B cell (primary cell): ENCODE measurements at regions not wholly inside any gene's neighbourhood (a gene's known extent, or its start where the extent isn't known, plus 50 kb on each side); places are given as distances from the start of the nearest gene placed in this dataset.

Experiments used
- ATAC-seq: fragments of 200-7000 bp; cut with Tn5 transposase; one replicate; pipeline ENCODE4 v1.10.0; 2021; ENCODE audit warnings: low read depth, mild to moderate bottlenecking, moderate number of reproducible peaks, moderate library complexity
- CTCF ChIA-PET: fragments of 350-600 bp; sonication (Branson Sonifier 250); formaldehyde crosslinking; loops from one replicate; lab custom pipeline; 2021; ENCODE audit warnings: antibody characterized with exemption, inconsistent platforms; lab: Charles Lee
- POLR2A ChIA-PET: fragments of 350-600 bp; sonication (Branson Sonifier 250); formaldehyde crosslinking; loops from one replicate; lab custom pipeline; 2021; ENCODE audit warnings: antibody characterized with exemption; lab: Charles Lee
- DNase-seq: peaks from one replicate; pipeline ENCODE4 v3.0.0; 2013
- H2AFZ ChIP-seq: 2 replicates; pipeline ENCODE4 v1.6.1; 2012; ENCODE audit warnings: mild to moderate bottlenecking, low read depth, low read length; ENCODE audit not compliant: insufficient read depth, poor library complexity, severe bottlenecking
- H3K27ac ChIP-seq, 2 donors: 1 replicate in 1 of 2; 2 replicates in 1 of 2; pipeline ENCODE4 v1.5.1; 2012 to 2013; ENCODE audit warnings: low read length in 2 of 2, mild to moderate bottlenecking in 2 of 2, moderate library complexity in 1 of 2
- H3K27me3 ChIP-seq, 4 experiments: fragments of 200-600 bp in 1 of 4; sonication (generic) in 1 of 4; replicated peaks in 1 of 4; 1 replicate in 2 of 4; 2 replicates in 2 of 4; pipeline versions ENCODE4 v1.6.1 to v1.7.0; 2013 to 2016; ENCODE audit warnings: low read length in 3 of 4, mild to moderate bottlenecking in 2 of 4, mixed read lengths in 1 of 4, moderate library complexity in 1 of 4; ENCODE audit not compliant: insufficient read depth in 4 of 4, control insufficient read depth in 3 of 4; ENCODE audit errors: control extremely low read depth in 1 of 4
- H3K36me3 ChIP-seq, 2 experiments: replicated peaks in 1 of 2; 1 replicate in 1 of 2; 2 replicates in 1 of 2; pipeline versions ENCODE4 v1.6.1 to v1.7.1; 2013; ENCODE audit warnings: low read length in 1 of 2; ENCODE audit not compliant: insufficient read depth in 2 of 2, control insufficient read depth in 1 of 2; ENCODE audit errors: control extremely low read depth in 1 of 2, extremely low read depth in 1 of 2
- H3K4me1 ChIP-seq, 2 donors: fragments of 200-600 bp in 1 of 2; sonication (generic) in 1 of 2; 1 replicate in 1 of 2; 2 replicates in 1 of 2; pipeline versions ENCODE4 v1.5.1 to v1.6.1; 2013 to 2017; ENCODE audit warnings: low read length in 2 of 2; ENCODE audit not compliant: control insufficient read depth in 2 of 2, insufficient read depth in 2 of 2
- H3K4me2 ChIP-seq: replicated peaks from 2 replicates; pipeline ENCODE3; 2012; ENCODE audit warnings: mild to moderate bottlenecking, low read depth, low read length; ENCODE audit not compliant: poor library complexity, severe bottlenecking
- H3K4me3 ChIP-seq, 5 experiments: fragments of 200-600 bp in 1 of 5; sonication (generic) in 1 of 5; 1 replicate in 3 of 5; 2 replicates in 2 of 5; pipeline versions ENCODE4 v1.5.1 to v1.7.0; 2011 to 2016; ENCODE audit warnings: low read length in 4 of 5, mild to moderate bottlenecking in 4 of 5, low read depth in 2 of 5, control low read depth in 1 of 5, moderate library complexity in 1 of 5; ENCODE audit not compliant: insufficient read depth in 1 of 5; ENCODE audit errors: control extremely low read depth in 1 of 5, extremely low read depth in 1 of 5
- H3K79me2 ChIP-seq: fragments of 200-600 bp; sonication (generic); one replicate; pipeline ENCODE4 v1.6.0; 2016; ENCODE audit warnings: low read length; ENCODE audit not compliant: control insufficient read depth, insufficient read depth
- H3K9ac ChIP-seq: fragments of 200-600 bp; sonication (generic); 2 replicates; pipeline ENCODE4 v1.6.1; 2017; ENCODE audit warnings: mild to moderate bottlenecking, low read length, moderate library complexity
- H3K9me3 ChIP-seq, 3 donors: one replicate each; pipeline versions ENCODE4 v1.6.1 to v1.7.1; 2013; ENCODE audit warnings: low read length in 2 of 3; ENCODE audit not compliant: control insufficient read depth in 2 of 3, insufficient read depth in 1 of 3; ENCODE audit errors: control extremely low read depth in 1 of 3
- H4K20me1 ChIP-seq: 2 replicates; pipeline ENCODE4 v1.6.0; 2012; ENCODE audit warnings: mild to moderate bottlenecking, low read length; ENCODE audit not compliant: insufficient read depth, control insufficient read depth, poor library complexity, severe bottlenecking
- H3K27ac Mint-ChIP-seq: one replicate; pipeline ENCODE4 v1.8.0; 2021; ENCODE audit warnings: mixed read lengths
- H3K27me3 Mint-ChIP-seq: one replicate; pipeline ENCODE4 v1.8.0; 2021; ENCODE audit warnings: mixed read lengths
- H3K4me1 Mint-ChIP-seq: one replicate; pipeline ENCODE4 v1.8.0; 2021; ENCODE audit warnings: mixed read lengths
- H3K4me3 Mint-ChIP-seq: one replicate; pipeline ENCODE4 v1.8.0; 2021; ENCODE audit warnings: mixed read lengths
- H3K9me3 Mint-ChIP-seq: one replicate; pipeline ENCODE4 v1.8.0; 2022; ENCODE audit warnings: mixed read lengths; ENCODE audit not compliant: insufficient read depth
- CTCF ChIP-seq: fragments of 200-600 bp; IDR thresholded peaks from one replicate; pipeline ENCODE4 v1.8.0; 2022; ENCODE audit warnings: antibody characterized with exemption, mild to moderate bottlenecking
- EZH2 ChIP-seq: IDR thresholded peaks from 2 replicates; pipeline ENCODE4 v1.6.1; 2012; ENCODE audit warnings: borderline replicate concordance, low read depth, mild to moderate bottlenecking, moderate library complexity, low read length; ENCODE audit not compliant: insufficient read depth, poor library complexity, severe bottlenecking
- WGBS: methylation state at CpG from one replicate; pipeline ENCODE4 v1.1.5; 2013; ENCODE audit warnings: missing lambda C conversion rate; ENCODE audit not compliant: insufficient coverage; 5-methylcytosine and 5-hydroxymethylcytosine counted together
- intact Hi-C: fragments of 100-400 bp; cut with micrococcal nuclease; formaldehyde crosslinking; loops from one replicate; pipeline ENCODE4 v1.10.0; 2022

GRCh38 chr17:72481572-72481971 lies 360.8 kb downstream of the SOX9 start:
- Histone ChIP-seq H2AFZ (no peak overlapping the region), H3K4me1 (no peaks in the 10 kb centered on the region), H3K9me3 (peaks cover 0 to 10% (median 0%) of the 10 kb centered on the region in 3 donors), H3K79me2 (no peaks in the 10 kb centered on the region), H4K20me1 (no peaks in the 10 kb centered on the region), H3K27ac (no peak overlapping the region), H3K36me3 (no peaks in the 10 kb centered on the region), H3K4me2 (no peak overlapping the region), H3K27me3 (peaks cover 0 to 5% (median 0%) of the 10 kb centered on the region in 4 experiments), H3K9ac (no peak overlapping the region), H3K4me3 (no peak overlapping the region)
- H3K27me3 Mint-ChIP-seq: peaks cover 24% of the 10 kb centered on the region
- H3K4me1 Mint-ChIP-seq: no peaks in the 10 kb centered on the region
- DNase-seq (no peak), ATAC-seq (no peak)
- no peak overlapping the region for H3K27ac Mint-ChIP-seq
- intact Hi-C loops: no loop called here
- no peaks in the 10 kb centered on the region for H3K9me3 Mint-ChIP-seq
- H3K4me3 Mint-ChIP-seq: no peak overlapping the region
- POLR2A ChIA-PET: no interaction called here
- no peak for TF ChIP-seq EZH2
- no peak for TF ChIP-seq CTCF
- WGBS: no CpG with 5 or more reads among the region's 2 CpGs
- CTCF ChIA-PET: no interaction called here

GRCh38 chr17:72485596-72485995 lies 364.8 kb downstream of the SOX9 start:
- intact Hi-C loops: no loop called here
- H3K9me3 ChIP-seq: no peaks in the 10 kb centered on the region
- no peak overlapping the region for H2AFZ ChIP-seq
- no peak overlapping the region for H3K9ac ChIP-seq
- no peak overlapping the region for H3K27ac ChIP-seq
- H3K36me3 ChIP-seq: no peaks in the 10 kb centered on the region
- Mint-ChIP-seq H3K4me1 (no peaks in the 10 kb centered on the region), H3K9me3 (no peaks in the 10 kb centered on the region), H3K27ac (no peak overlapping the region), H3K4me3 (no peak overlapping the region), H3K27me3 (peaks cover 15% of the 10 kb centered on the region)
- ATAC-seq: no peak
- no peak for DNase-seq
- no peaks in the 10 kb centered on the region for H3K4me1 ChIP-seq
- H3K27me3 ChIP-seq: no peaks in the 10 kb centered on the region
- ChIA-PET POLR2A (no interaction called here), CTCF (no interaction called here)
- no peak overlapping the region for H3K4me3 ChIP-seq
- no CpG with 5 or more reads among the region's 4 CpGs for WGBS
- no peaks in the 10 kb centered on the region for H4K20me1 ChIP-seq
- no peaks in the 10 kb centered on the region for H3K79me2 ChIP-seq
- TF ChIP-seq EZH2 (no peak), CTCF (no peak)
- no peak overlapping the region for H3K4me2 ChIP-seq
